Omental fat pad (tissue), 3 donors: ENCODE measurements at regions not wholly inside any gene's neighbourhood (a gene's known extent, or its start where the extent isn't known, plus 50 kb on each side); places are given as distances from the start of the nearest gene placed in this dataset.

Source experiments
- ATAC-seq: fragments of 150-250 bp; one replicate; pipeline ENCODE4 v1.9.1; 2016; ENCODE audit warnings: mild to moderate bottlenecking, moderate library complexity; ENCODE audit not compliant: low FRiP score
- DNase-seq: peaks from one replicate; pipeline ENCODE4 v3.0.0-alpha.2; 2019; ENCODE audit warnings: low spot score
- TF ChIP-seq, protein P1 (sequence below), 3 donors: fragments of 450-650 bp; IDR thresholded peaks; one replicate each; pipeline ENCODE4 v1.5.1; 2016 to 2017; ENCODE audit warnings: antibody characterized with exemption in 3 of 3, mild to moderate bottlenecking in 3 of 3, moderate library complexity in 2 of 3

DNA sequence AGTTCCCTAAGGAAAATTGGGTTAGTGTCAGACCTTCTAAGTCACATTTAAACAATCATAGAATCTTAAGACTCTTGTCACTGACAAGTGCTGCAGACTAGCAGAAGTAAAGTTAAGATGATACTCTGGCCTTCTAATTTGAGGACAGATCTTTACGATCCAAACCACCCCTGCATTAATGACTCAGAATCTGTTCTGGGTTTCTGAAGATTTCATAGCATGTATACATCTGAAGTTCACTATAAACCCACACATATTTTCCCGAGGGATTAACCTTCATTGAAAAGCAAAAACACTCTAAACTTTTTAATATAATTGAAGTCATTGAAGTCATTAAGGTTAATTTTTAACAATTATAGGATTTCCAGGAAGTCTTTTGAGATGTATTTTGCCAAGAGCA is 674.3 kb downstream of the IQCM start:
- ATAC-seq, result no peak
- TF ChIP-seq, protein P1, sequence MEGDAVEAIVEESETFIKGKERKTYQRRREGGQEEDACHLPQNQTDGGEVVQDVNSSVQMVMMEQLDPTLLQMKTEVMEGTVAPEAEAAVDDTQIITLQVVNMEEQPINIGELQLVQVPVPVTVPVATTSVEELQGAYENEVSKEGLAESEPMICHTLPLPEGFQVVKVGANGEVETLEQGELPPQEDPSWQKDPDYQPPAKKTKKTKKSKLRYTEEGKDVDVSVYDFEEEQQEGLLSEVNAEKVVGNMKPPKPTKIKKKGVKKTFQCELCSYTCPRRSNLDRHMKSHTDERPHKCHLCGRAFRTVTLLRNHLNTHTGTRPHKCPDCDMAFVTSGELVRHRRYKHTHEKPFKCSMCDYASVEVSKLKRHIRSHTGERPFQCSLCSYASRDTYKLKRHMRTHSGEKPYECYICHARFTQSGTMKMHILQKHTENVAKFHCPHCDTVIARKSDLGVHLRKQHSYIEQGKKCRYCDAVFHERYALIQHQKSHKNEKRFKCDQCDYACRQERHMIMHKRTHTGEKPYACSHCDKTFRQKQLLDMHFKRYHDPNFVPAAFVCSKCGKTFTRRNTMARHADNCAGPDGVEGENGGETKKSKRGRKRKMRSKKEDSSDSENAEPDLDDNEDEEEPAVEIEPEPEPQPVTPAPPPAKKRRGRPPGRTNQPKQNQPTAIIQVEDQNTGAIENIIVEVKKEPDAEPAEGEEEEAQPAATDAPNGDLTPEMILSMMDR (IDR thresholded peaks at IDR 0.05), result no peak
- DNase-seq, result no peak

DNA sequence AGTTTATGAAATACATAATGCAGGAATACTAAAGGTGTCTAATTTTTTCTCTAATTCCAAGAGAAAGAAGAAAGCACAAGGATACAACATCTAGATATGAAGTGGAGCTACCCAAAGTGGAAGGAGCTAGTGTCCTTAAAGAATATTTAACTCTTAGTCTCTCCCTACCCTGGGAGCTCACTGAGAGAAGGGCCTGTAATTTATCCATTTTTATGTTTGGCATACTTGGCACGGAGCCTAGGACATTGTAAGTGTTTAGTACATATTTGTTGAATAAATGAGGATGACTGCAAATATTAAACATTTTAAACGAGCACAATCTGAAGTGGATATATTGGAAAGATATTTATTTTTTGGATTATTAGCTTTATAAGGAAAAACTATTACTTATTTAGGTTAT is 674.8 kb downstream of the IQCM start:
- DNase-seq (no peak), ATAC-seq (no peak)
- TF ChIP-seq, protein P1 (IDR thresholded peaks at IDR 0.05), result no peak

DNA sequence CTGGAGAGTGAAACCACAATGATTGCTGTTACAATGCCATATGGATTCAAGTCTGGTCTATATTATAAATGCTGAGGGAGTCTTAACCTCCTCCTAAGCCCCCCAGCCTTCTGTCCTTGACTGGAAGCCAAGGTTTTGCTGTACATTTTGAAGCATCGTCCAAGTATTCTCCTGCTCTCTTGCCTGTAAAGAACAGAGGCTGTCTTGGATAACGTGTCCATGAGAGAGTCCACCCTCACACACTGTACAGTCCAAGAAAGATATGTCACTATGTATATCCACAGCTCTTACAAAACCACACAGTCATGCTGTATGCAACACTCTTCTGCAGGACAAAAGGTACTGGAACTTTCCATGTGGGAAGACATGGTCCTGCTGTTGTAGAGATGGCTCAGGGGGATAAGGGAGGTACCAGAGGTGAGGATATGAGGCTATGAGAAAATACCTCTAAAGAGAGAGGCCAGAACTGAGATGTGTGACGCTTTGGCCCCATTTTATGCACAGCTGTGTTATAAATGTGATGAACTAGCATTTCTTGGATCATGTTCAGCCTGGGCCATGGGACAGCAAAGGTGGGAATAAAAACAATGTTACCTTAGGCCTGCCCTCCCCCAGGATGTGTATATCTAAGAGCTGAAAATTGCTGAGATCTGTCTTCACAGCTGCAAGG is 678.6 kb downstream of the IQCM start:
- ATAC-seq (no peak), DNase-seq (no peak)
- TF ChIP-seq, protein P1 (IDR thresholded peaks at IDR 0.05), result no peak

DNA sequence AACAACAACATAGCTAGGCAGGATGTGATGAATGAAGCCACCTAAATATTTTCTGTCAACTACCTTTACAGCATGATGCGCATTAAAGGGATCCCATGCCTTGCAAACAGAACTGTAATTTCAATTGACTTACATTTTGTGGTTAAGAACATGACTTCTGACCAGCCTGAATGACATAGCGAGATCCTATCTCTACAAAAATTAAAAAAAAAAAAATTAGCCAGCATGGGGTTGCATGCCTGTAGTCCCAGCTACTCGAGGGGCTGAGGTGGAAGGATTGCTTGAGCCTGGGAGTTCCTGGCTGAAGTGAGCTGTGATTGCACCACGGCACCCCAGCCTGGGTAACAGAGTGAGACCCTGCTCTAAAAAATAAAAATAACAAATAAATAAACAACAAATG is 680.6 kb downstream of the IQCM start:
- ATAC-seq (no peak), DNase-seq (no peak)
- TF ChIP-seq, protein P1 (IDR thresholded peaks at IDR 0.05), result no peak

DNA sequence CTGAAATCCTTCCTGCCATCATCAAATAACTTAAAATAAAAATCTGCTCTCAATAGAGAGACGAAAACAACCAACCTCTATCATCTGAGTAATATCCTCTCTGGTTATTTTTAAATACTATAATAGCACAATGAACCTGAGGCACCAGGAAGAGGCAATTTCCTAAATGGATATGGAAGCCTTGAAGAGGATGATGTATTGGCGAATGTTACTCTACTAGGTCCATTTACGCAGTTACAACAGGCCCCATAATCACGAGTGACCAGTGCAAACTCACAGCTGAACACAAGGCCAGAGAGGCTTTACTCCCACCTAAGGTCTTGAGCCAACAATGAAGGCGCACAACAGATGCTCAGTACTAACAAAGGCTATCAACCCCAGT is 678.8 kb upstream of the NR3C2 start:
- ATAC-seq, result no peak
- DNase-seq, result no peak
- TF ChIP-seq, protein P1 (IDR thresholded peaks at IDR 0.05), result no peak

DNA sequence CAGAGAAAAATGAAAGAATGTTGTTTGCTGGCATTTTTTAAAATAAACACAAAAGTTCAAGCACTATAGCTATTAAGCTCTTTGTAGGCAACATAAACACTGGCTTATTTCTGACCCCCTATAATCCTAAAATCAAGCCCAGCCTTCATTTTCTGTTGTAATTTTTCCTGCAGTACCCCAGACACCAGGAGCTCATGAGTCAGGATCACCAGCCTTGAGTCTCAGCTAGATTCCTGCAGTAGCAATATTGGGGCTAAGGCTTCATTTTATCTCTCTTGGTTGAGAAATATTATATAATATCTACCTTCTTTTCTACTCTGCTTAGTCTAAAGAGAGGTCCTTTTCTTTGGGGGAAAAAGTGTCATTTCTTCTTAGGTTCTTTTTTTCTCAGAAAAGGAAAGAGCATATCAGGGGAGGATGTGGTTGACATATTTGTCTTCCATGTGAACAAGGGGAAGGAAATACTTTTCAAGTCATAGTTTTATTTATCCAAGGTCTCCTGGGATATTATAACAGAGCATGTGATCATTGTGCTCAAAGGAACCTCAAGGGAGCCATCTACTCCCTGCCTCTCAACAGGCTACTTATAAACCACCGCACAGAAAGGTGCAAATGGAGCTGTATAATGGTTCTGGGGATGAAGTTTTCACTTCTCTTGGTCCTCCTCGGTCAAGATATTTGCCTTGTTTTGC is 678.3 kb upstream of the NR3C2 start:
- no peak for DNase-seq
- TF ChIP-seq, protein P1 (IDR thresholded peaks at IDR 0.05), result no peak
- ATAC-seq, result no peak

DNA sequence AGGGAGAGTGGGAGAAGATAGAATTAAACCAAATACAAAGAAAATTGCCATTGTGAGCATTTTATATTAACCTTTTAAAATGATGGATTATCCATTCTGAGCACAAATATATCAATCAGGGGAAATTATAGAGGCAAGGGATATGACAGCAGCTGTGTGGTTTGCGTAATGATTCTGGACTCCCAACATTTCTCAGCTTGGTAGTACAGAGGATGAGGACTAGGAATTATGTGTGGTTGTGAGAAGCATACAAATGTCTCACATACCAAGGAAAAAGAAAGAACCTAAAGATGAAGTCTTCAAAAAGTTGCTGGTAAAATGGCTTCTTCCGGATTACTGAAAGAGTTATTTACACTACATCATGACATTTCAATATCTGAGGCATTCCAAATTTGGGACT is 674.6 kb upstream of the NR3C2 start:
- no peak for DNase-seq

More for the DNA sequence above, 674.6 kb upstream of the NR3C2 start:
- TF ChIP-seq, protein P1 (IDR thresholded peaks at IDR 0.05), result no peak
- no peak for ATAC-seq
